ENCODE measurements at regions not wholly inside any gene's neighbourhood (a gene's known extent, or its start where the extent isn't known, plus 50 kb on each side); places are given as distances from the start of the nearest gene placed in this dataset.

DNA sequence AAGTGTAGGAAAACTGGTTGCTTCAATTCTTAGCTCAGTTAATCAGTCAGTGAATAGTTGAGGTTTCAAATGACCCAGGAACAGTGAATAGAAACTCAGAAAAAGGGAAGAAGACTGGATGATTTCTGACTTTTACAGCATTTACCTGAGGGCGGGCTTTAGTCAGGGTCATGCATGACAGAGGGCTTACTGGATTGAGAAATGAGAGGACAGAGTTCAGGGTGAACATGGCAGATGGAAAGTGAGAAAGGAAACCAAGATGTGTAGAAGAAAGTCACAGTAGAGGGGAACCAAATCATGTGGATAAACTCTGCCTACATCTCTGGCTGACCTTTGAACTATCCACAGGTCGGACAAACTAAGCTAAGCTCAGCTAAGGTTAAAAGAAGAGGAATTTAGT, 596.0 kb downstream of the SEMA5A start:
- Histone ChIP-seq H3K9me3 (peaks cover 0 to 5% (median 0%) of the 10 kb centered on the region in 12 donors), H3K27me3 (no peaks in the 10 kb centered on the region), H3K27ac (no peak overlapping the region), H3K4me3 (no peak overlapping the region), H3K36me3 (no peaks in the 10 kb centered on the region), H3K4me1 (no peaks in the 10 kb centered on the region)
- intact Hi-C loops (cut with DNase I): no loop called here
- TF ChIP-seq POLR2A (IDR thresholded peaks at IDR 0.05) (no peak), CTCF (IDR thresholded peaks at IDR 0.05) (no peak)
- ATAC-seq: no peak
- no peak for DNase-seq
- WGBS, 4 donors: 72 to 81% (median 74%) methylated on average over 2 of the region's 2 CpGs

- no peak for TF ChIP-seq CTCF (IDR thresholded peaks at IDR 0.05)
- no peak for TF ChIP-seq POLR2A (IDR thresholded peaks at IDR 0.05)
- no peak overlapping the region for H3K4me3 ChIP-seq
- DNase-seq (no peak), ATAC-seq (no peak)
- H3K36me3 ChIP-seq: no peaks in the 10 kb centered on the region
- intact Hi-C loops (cut with DNase I): no loop called here
- peaks cover 0 to 5% (median 0%) of the 10 kb centered on the region in 12 donors for H3K9me3 ChIP-seq
- no peak overlapping the region for H3K27ac ChIP-seq
- H3K4me1 ChIP-seq: no peaks in the 10 kb centered on the region
- H3K27me3 ChIP-seq: no peaks in the 10 kb centered on the region
These were observed 593.7 kb downstream of the SEMA5A start for GRCh38 chr5:8952147-8952546.

- DNase-seq: no peak
- TF ChIP-seq CTCF (IDR thresholded peaks at IDR 0.05): no peak
- no peak for TF ChIP-seq POLR2A (IDR thresholded peaks at IDR 0.05)
- ATAC-seq: no peak
- H3K4me3 ChIP-seq: no peak overlapping the region
- H3K36me3 ChIP-seq: no peaks in the 10 kb centered on the region
- intact Hi-C loops (cut with DNase I): no loop called here
- WGBS, 4 donors: 34 to 58% (median 50%) methylated on average over 1 of the region's 1 CpG
- no peaks in the 10 kb centered on the region for H3K27me3 ChIP-seq
- peaks cover 0 to 5% (median 0%) of the 10 kb centered on the region in 12 donors for H3K9me3 ChIP-seq
- no peak overlapping the region for H3K27ac ChIP-seq
- no peaks in the 10 kb centered on the region for H3K4me1 ChIP-seq
These were observed 592.9 kb downstream of the SEMA5A start for GRCh38 chr5:8953016-8953415.

- Histone ChIP-seq H3K4me3 (no peak overlapping the region), H3K27me3 (no peaks in the 10 kb centered on the region), H3K36me3 (no peaks in the 10 kb centered on the region), H3K27ac (no peak overlapping the region), H3K9me3 (peaks cover 0 to 5% (median 0%) of the 10 kb centered on the region in 12 donors), H3K4me1 (no peaks in the 10 kb centered on the region)
- intact Hi-C loops (cut with DNase I): no loop called here
- TF ChIP-seq CTCF (IDR thresholded peaks at IDR 0.05): no peak
- TF ChIP-seq POLR2A (IDR thresholded peaks at IDR 0.05): no peak
- ATAC-seq: no peak
- no peak for DNase-seq
- WGBS, 4 donors: 67 to 78% (median 75%) methylated on average over 1 of the region's 1 CpG
These were observed 591.9 kb downstream of the SEMA5A start for GRCh38 chr5:8953911-8954438.

Data from heart left ventricle (tissue), 16 donors.